Panc1 (cell line): ENCODE measurements at regions not wholly inside any gene's neighbourhood (a gene's known extent, or its start where the extent isn't known, plus 50 kb on each side); places are given as distances from the start of the nearest gene placed in this dataset.

Experiments used
- POLR2AphosphoS5 ChIP-seq: IDR thresholded peaks from 2 replicates; pipeline ENCODE4 v1.6.1; 2012; ENCODE audit warnings: mild to moderate bottlenecking, low read depth, low read length, moderate library complexity
- SIN3A ChIP-seq: IDR thresholded peaks from 2 replicates; pipeline ENCODE4 v1.6.1; 2012; ENCODE audit warnings: low read depth, mild to moderate bottlenecking, low read length, moderate library complexity, borderline replicate concordance; ENCODE audit not compliant: insufficient read depth
- TCF7L2 ChIP-seq: IDR thresholded peaks from 2 replicates; pipeline ENCODE4 v1.6.1; 2011; ENCODE audit warnings: mild to moderate bottlenecking, low read depth, low read length, inconsistent platforms
- TF ChIP-seq, protein P1 (sequence below): fragments of 450-650 bp; IDR thresholded peaks from 2 replicates; pipeline ENCODE4 v1.5.1; 2017; ENCODE audit warnings: mild to moderate bottlenecking
- TF ChIP-seq, protein P2 (sequence below), 2 experiments: IDR thresholded peaks; 2 replicates each; pipeline ENCODE4 v1.6.1; 2011 to 2012; ENCODE audit warnings: low read depth in 2 of 2, control low read depth in 1 of 2, low read length in 1 of 2, mild to moderate bottlenecking in 1 of 2, moderate library complexity in 1 of 2; ENCODE audit not compliant: insufficient read depth in 1 of 2

DNA sequence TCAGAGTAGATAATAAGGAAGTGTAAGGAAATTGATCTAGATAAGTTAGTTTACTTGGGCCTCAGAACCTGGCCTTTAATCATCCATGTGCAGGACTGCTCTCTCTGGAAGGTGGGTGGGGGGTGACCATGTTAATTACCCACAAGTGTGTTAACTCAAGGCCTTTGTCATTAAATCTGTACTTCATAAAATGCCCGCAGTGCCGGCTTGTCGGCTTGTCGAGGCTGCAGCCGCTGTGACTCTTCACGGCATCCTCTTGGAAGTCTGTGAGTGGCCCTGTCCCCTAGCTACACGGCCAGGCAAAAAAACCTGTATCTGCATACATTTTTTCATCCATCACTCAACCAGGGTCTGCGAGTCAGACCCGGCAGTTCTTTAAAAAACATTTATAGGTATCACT is 70.9 kb upstream of the ASCC3 start:
- TF ChIP-seq, protein P1, sequence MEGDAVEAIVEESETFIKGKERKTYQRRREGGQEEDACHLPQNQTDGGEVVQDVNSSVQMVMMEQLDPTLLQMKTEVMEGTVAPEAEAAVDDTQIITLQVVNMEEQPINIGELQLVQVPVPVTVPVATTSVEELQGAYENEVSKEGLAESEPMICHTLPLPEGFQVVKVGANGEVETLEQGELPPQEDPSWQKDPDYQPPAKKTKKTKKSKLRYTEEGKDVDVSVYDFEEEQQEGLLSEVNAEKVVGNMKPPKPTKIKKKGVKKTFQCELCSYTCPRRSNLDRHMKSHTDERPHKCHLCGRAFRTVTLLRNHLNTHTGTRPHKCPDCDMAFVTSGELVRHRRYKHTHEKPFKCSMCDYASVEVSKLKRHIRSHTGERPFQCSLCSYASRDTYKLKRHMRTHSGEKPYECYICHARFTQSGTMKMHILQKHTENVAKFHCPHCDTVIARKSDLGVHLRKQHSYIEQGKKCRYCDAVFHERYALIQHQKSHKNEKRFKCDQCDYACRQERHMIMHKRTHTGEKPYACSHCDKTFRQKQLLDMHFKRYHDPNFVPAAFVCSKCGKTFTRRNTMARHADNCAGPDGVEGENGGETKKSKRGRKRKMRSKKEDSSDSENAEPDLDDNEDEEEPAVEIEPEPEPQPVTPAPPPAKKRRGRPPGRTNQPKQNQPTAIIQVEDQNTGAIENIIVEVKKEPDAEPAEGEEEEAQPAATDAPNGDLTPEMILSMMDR, result no peak
- TF ChIP-seq SIN3A (no peak), TCF7L2 (no peak), POLR2AphosphoS5 (no peak)
- TF ChIP-seq, protein P2, sequence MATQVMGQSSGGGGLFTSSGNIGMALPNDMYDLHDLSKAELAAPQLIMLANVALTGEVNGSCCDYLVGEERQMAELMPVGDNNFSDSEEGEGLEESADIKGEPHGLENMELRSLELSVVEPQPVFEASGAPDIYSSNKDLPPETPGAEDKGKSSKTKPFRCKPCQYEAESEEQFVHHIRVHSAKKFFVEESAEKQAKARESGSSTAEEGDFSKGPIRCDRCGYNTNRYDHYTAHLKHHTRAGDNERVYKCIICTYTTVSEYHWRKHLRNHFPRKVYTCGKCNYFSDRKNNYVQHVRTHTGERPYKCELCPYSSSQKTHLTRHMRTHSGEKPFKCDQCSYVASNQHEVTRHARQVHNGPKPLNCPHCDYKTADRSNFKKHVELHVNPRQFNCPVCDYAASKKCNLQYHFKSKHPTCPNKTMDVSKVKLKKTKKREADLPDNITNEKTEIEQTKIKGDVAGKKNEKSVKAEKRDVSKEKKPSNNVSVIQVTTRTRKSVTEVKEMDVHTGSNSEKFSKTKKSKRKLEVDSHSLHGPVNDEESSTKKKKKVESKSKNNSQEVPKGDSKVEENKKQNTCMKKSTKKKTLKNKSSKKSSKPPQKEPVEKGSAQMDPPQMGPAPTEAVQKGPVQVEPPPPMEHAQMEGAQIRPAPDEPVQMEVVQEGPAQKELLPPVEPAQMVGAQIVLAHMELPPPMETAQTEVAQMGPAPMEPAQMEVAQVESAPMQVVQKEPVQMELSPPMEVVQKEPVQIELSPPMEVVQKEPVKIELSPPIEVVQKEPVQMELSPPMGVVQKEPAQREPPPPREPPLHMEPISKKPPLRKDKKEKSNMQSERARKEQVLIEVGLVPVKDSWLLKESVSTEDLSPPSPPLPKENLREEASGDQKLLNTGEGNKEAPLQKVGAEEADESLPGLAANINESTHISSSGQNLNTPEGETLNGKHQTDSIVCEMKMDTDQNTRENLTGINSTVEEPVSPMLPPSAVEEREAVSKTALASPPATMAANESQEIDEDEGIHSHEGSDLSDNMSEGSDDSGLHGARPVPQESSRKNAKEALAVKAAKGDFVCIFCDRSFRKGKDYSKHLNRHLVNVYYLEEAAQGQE (IDR thresholded peaks at IDR 0.05; ENCODE audit: insufficient read depth in 1 of 2, low read depth in 2 of 2, low read length in 1 of 2), result no peak
